Activated T-helper 1 cell treated with anti-CD3 and anti-CD28 coated beads, Interleukin-2, amount 50 U/mL, for 16 hours (primary cell): ENCODE measurements at regions not wholly inside any gene's neighbourhood (a gene's known extent, or its start where the extent isn't known, plus 50 kb on each side); places are given as distances from the start of the nearest gene placed in this dataset.

ENCODE experiments used
- DNase-seq, 2 donors: peaks; one replicate each; pipeline ENCODE4 v3.0.0-alpha.2; 2020; ENCODE audit warnings: low read depth in 1 of 2, low spot score in 1 of 2

GRCh38 chr6:152904678-152905077 is 78.2 kb downstream of the FBXO5 start:
- DNase-seq, result no peak

GRCh38 chr6:152905551-152906299 is 77.1 kb downstream of the FBXO5 start:
- no peak for DNase-seq

- no peak for DNase-seq
Observed at GRCh38 chr6:152909241-152909640, 73.6 kb downstream of the FBXO5 start.

DNA sequence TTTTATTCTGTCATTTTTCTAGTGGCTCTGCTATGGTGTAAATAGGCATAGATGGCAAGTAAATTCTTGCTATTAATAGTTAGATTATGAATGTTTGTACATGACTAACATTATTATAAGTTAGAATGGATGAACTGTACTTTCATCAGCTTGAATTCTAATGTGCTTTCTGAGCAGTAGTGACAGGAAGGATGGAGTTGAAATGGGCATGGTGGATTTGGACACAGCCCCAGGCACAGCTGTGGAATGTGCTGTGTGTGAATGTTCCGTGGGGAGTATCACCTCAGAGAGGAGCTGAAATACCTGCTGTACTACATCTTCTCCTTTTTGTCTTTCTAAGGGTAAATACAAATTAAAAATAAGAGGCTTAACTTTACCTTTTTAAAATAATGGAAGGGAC is 66.8 kb downstream of the FBXO5 start:
- no peak for DNase-seq

GRCh38 chr6:152918991-152919390 is 63.9 kb downstream of the FBXO5 start:
- DNase-seq, result no peak

- no peak for DNase-seq
Observed at GRCh38 chr6:152920016-152920415, 62.8 kb downstream of the FBXO5 start.
